T-helper 2 cell treated with Interferon-gamma antibody and Interleukin-4, amounts not matched to agents 100 ng/mL and 5 ng/mL, for 36 hours (primary cell): ENCODE measurements at regions not wholly inside any gene's neighbourhood (a gene's known extent, or its start where the extent isn't known, plus 50 kb on each side); places are given as distances from the start of the nearest gene placed in this dataset.

Source experiments
- intact Hi-C: fragments of 100-400 bp; cut with micrococcal nuclease; formaldehyde crosslinking; loops from one replicate; pipeline ENCODE4 v1.15.1; 2023

- intact Hi-C loops, result no loop called here
These were observed 163.2 kb downstream of the DCK start for GRCh38 chr4:71156616-71157015.

- intact Hi-C loops, result no loop called here
These were observed 168.9 kb downstream of the DCK start for GRCh38 chr4:71162386-71162785.

GRCh38 chr4:71163317-71163716 lies 169.9 kb downstream of the DCK start:
- intact Hi-C loops, result no loop called here

- intact Hi-C loops, result no loop called here
These were observed 171.7 kb upstream of the SLC4A4 start for GRCh38 chr4:71167083-71167482.

GRCh38 chr4:71171592-71171991 lies 167.2 kb upstream of the SLC4A4 start:
- intact Hi-C loops, result no loop called here

GRCh38 chr4:71181332-71181731 lies 157.5 kb upstream of the SLC4A4 start:
- intact Hi-C loops, result loop anchor here (10.0 kb wide), 1 partner anchor 93 kb away; no protein-coding TSS in a partner anchor

- intact Hi-C loops, result loop anchor here (1.0 to 10.0 kb wide), 3 partner anchors 15 to 529 kb away; no protein-coding TSS in a partner anchor
These were observed 154.5 kb upstream of the SLC4A4 start for GRCh38 chr4:71184195-71184781.

GRCh38 chr4:71185037-71185436 lies 153.8 kb upstream of the SLC4A4 start:
- intact Hi-C loops, result loop anchor here (2.0 to 10.0 kb wide), 3 partner anchors 14 to 183 kb away; no protein-coding TSS in a partner anchor

GRCh38 chr4:71186257-71186565 lies 152.6 kb upstream of the SLC4A4 start:
- intact Hi-C loops, result loop anchor here (5.0 to 10.0 kb wide), 2 partner anchors 89 to 184 kb away; no protein-coding TSS in a partner anchor

GRCh38 chr4:71186566-71187403 lies 152.0 kb upstream of the SLC4A4 start:
- intact Hi-C loops, result loop anchor here (5.0 to 10.0 kb wide), 2 partner anchors 88 to 184 kb away; no protein-coding TSS in a partner anchor

GRCh38 chr4:71187404-71188155 lies 151.2 kb upstream of the SLC4A4 start:
- intact Hi-C loops, result loop anchor here (5.0 to 10.0 kb wide), 2 partner anchors 87 to 185 kb away; no protein-coding TSS in a partner anchor

GRCh38 chr4:71188156-71188640 lies 150.6 kb upstream of the SLC4A4 start:
- intact Hi-C loops, result loop anchor here (5.0 to 10.0 kb wide), 2 partner anchors 87 to 186 kb away; no protein-coding TSS in a partner anchor

- intact Hi-C loops, result loop anchor here (5.0 to 10.0 kb wide), 2 partner anchors 86 to 187 kb away; no protein-coding TSS in a partner anchor
These were observed 149.9 kb upstream of the SLC4A4 start for GRCh38 chr4:71188951-71189350.

- intact Hi-C loops, result loop anchor here (5.0 to 10.0 kb wide), 2 partner anchors 85 to 187 kb away; no protein-coding TSS in a partner anchor
These were observed 149.3 kb upstream of the SLC4A4 start for GRCh38 chr4:71189471-71189870.

- intact Hi-C loops, result no loop called here
These were observed 144.4 kb upstream of the SLC4A4 start for GRCh38 chr4:71194454-71194853.

GRCh38 chr4:71195924-71196323 lies 142.9 kb upstream of the SLC4A4 start:
- intact Hi-C loops, result loop anchor here (5.0 kb wide), 1 partner anchor 141 kb away; the partner anchor contains the start of gene SLC4A4

GRCh38 chr4:71198958-71199357 lies 139.9 kb upstream of the SLC4A4 start:
- intact Hi-C loops, result loop anchor here (2.0 to 5.0 kb wide), 2 partner anchors 14 to 138 kb away; partner anchors contain the start of gene SLC4A4

- intact Hi-C loops, result no loop called here
These were observed 137.8 kb upstream of the SLC4A4 start for GRCh38 chr4:71201057-71201456.

- intact Hi-C loops, result no loop called here
These were observed 136.8 kb upstream of the SLC4A4 start for GRCh38 chr4:71201817-71202576.

- intact Hi-C loops, result no loop called here
These were observed 136.1 kb upstream of the SLC4A4 start for GRCh38 chr4:71202705-71203104.
